ENCODE measurements at regions not wholly inside any gene's neighbourhood (a gene's known extent, or its start where the extent isn't known, plus 50 kb on each side); places are given as distances from the start of the nearest gene placed in this dataset.

DNA sequence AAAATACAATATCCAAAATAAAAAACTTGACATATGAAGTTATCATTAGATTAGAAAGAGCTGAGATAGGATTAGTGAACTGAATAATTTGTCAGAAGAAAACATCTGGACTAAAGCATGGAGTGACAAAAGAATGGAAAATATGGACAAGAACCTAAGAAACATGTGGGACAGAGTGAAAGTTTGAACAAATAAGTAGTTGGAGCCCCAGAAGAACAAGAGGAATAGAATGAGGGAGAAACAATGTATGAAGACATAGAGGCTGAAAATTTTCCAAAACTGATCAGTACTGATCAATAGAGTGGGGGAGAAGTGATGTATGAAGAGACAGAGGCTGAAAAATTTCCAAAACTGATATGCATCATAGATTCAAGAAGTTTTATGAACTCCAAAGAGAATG, 170.6 kb upstream of the CRY1 start:
- Histone ChIP-seq H4K20me1 (replicated peaks; ENCODE audit: control insufficient read depth, extremely low read depth, insufficient read depth, low read length) (no peaks in the 10 kb centered on the region), H3K9me1 (replicated peaks; ENCODE audit: control insufficient read depth, extremely low read depth, insufficient read depth, low read length) (no peaks in the 10 kb centered on the region), H2AFZ (ENCODE audit: low read depth, low read length) (no peak overlapping the region), H3K36me3 (ENCODE audit: control insufficient read depth in 2 of 2, extremely low read depth in 1 of 2, insufficient read depth in 2 of 2, low read length in 2 of 2) (no peaks in the 10 kb centered on the region), H3K79me2 (ENCODE audit: control insufficient read depth, insufficient read depth, low read length) (no peaks in the 10 kb centered on the region), H3K4me3 (replicated peaks in 1 of 3; ENCODE audit: insufficient read depth in 1 of 3, low read depth in 1 of 3, low read length in 3 of 3) (no peak overlapping the region), H3K9me3 (replicated peaks; ENCODE audit: control insufficient read depth, insufficient read depth, low read length) (no peaks in the 10 kb centered on the region), H3K27ac (ENCODE audit: insufficient read depth, low read depth, low read length) (no peak overlapping the region), H3K9ac (replicated peaks; ENCODE audit: extremely low read depth, insufficient read depth, low read length) (no peak overlapping the region), H3K4me2 (ENCODE audit: insufficient read depth, low read length) (no peak overlapping the region), H3K27me3 (ENCODE audit: control insufficient read depth in 2 of 2, insufficient read depth in 2 of 2, low read length in 2 of 2) (no peaks in the 10 kb centered on the region), H3K4me1 (ENCODE audit: control insufficient read depth, extremely low read depth, insufficient read depth, low read length) (no peaks in the 10 kb centered on the region)
- DNase-seq (ENCODE audit: low read depth, low spot score) = no peak
- FAIRE-seq = no peak
- dilution Hi-C loops (cut with MboI; ENCODE audit: extremely low pct_ligation_motif_present, low sequenced_read_pairs) (no loop called here), intact Hi-C loops (cut with micrococcal nuclease) (no loop called here)
- TF ChIP-seq EZH2 (IDR thresholded peaks at IDR 0.05; ENCODE audit: borderline replicate concordance, low read depth, low read length, severe bottlenecking) (no peak), FOS (IDR thresholded peaks at IDR 0.05; ENCODE audit: borderline replicate concordance, insufficient read depth, low read length) (no peak), JUN (IDR thresholded peaks at IDR 0.05; ENCODE audit: borderline replicate concordance, insufficient read depth, insufficient read length, low read depth) (no peak), POLR2A (IDR thresholded peaks at IDR 0.05; ENCODE audit: low read depth, low read length) (no peak), POLR2AphosphoS5 (IDR thresholded peaks at IDR 0.05; ENCODE audit: insufficient read depth, low read depth, low read length) (no peak), MYC (IDR thresholded peaks at IDR 0.05; ENCODE audit: low read depth, low read length) (no peak), GATA2 (IDR thresholded peaks at IDR 0.05; ENCODE audit: insufficient read depth, insufficient read length, low read depth, low read length) (no peak)
- TF ChIP-seq, protein P1, sequence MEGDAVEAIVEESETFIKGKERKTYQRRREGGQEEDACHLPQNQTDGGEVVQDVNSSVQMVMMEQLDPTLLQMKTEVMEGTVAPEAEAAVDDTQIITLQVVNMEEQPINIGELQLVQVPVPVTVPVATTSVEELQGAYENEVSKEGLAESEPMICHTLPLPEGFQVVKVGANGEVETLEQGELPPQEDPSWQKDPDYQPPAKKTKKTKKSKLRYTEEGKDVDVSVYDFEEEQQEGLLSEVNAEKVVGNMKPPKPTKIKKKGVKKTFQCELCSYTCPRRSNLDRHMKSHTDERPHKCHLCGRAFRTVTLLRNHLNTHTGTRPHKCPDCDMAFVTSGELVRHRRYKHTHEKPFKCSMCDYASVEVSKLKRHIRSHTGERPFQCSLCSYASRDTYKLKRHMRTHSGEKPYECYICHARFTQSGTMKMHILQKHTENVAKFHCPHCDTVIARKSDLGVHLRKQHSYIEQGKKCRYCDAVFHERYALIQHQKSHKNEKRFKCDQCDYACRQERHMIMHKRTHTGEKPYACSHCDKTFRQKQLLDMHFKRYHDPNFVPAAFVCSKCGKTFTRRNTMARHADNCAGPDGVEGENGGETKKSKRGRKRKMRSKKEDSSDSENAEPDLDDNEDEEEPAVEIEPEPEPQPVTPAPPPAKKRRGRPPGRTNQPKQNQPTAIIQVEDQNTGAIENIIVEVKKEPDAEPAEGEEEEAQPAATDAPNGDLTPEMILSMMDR (IDR thresholded peaks at IDR 0.05; ENCODE audit: extremely low read depth in 1 of 2, insufficient read depth in 1 of 2, low read depth in 1 of 2, low read length in 2 of 2) = no peak
- TF ChIP-seq, protein P2, sequence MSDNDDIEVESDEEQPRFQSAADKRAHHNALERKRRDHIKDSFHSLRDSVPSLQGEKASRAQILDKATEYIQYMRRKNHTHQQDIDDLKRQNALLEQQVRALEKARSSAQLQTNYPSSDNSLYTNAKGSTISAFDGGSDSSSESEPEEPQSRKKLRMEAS (IDR thresholded peaks at IDR 0.05; ENCODE audit: insufficient read depth, insufficient read length) = no peak
- ChIA-PET CTCF (no interaction called here), POLR2A (no interaction called here)
- no TSS peak for BruUV-seq (replicated peaks)
